Neural cell (in vitro differentiated cells): ENCODE measurements at regions not wholly inside any gene's neighbourhood (a gene's known extent, or its start where the extent isn't known, plus 50 kb on each side); places are given as distances from the start of the nearest gene placed in this dataset.

Source experiments
- H2AFZ ChIP-seq: fragments of 200-600, 300-800 bp; sonication (generic), shearing (Covaris generic); 2 replicates; pipeline ENCODE4 v1.6.0; 2014; ENCODE audit warnings: low read depth, mild to moderate bottlenecking, antibody characterized with exemption, low read length, moderate library complexity
- H3F3A ChIP-seq: fragments of 200-600 bp; shearing (Covaris generic); 2 replicates; pipeline ENCODE4 v1.6.1; 2016; ENCODE audit warnings: mild to moderate bottlenecking, moderate library complexity, mixed read lengths, antibody characterized with exemption, low read length; ENCODE audit not compliant: insufficient read depth, poor library complexity, severe bottlenecking
- H3K27ac ChIP-seq: fragments of 200-600, 300-800 bp; sonication (generic), shearing (Covaris generic); 2 replicates; pipeline ENCODE4 v1.5.1; 2014; ENCODE audit warnings: mild to moderate bottlenecking, low read length, moderate library complexity
- H3K27me3 ChIP-seq: fragments of 300-800, 200-600 bp; sonication (generic), shearing (Covaris generic); 2 replicates; pipeline ENCODE4 v1.6.0; 2014; ENCODE audit warnings: mild to moderate bottlenecking, low read depth, low read length, moderate library complexity; ENCODE audit not compliant: insufficient read depth
- H3K36me3 ChIP-seq: fragments of 300-800, 200-600 bp; sonication (generic), shearing (Covaris generic); 2 replicates; pipeline ENCODE4 v1.5.1; 2014; ENCODE audit warnings: mild to moderate bottlenecking, antibody characterized with exemption, low read length, moderate library complexity; ENCODE audit not compliant: insufficient read depth
- H3K4me2 ChIP-seq: fragments of 300-800, 200-600 bp; sonication (generic), shearing (Covaris generic); 2 replicates; pipeline ENCODE4 v1.6.0; 2014; ENCODE audit warnings: mild to moderate bottlenecking, low read length
- H3K4me3 ChIP-seq: fragments of 300-800, 200-600 bp; sonication (generic), shearing (Covaris generic); 2 replicates; pipeline ENCODE4 v1.5.1; 2014; ENCODE audit warnings: mild to moderate bottlenecking, low read length, moderate library complexity
- H3K79me2 ChIP-seq: fragments of 200-600 bp; shearing (Covaris generic); replicated peaks from 2 replicates; pipeline ENCODE4 v1.6.0; 2014; ENCODE audit warnings: mild to moderate bottlenecking, low read length, moderate library complexity; ENCODE audit not compliant: insufficient read depth
- H3K9ac ChIP-seq: fragments of 300-800, 200-600 bp; sonication (generic), shearing (Covaris generic); 2 replicates; pipeline ENCODE4 v1.6.1; 2016; ENCODE audit warnings: mild to moderate bottlenecking, low read length, mixed read lengths
- H3K9me2 ChIP-seq: fragments of 200-600 bp; shearing (Covaris generic); 2 replicates; pipeline ENCODE4 v1.6.1; 2016; ENCODE audit warnings: mild to moderate bottlenecking, low read length, mixed read lengths; ENCODE audit not compliant: insufficient read depth
- H3K9me3 ChIP-seq: fragments of 200-600, 300-800 bp; sonication (generic), shearing (Covaris generic); 2 replicates; pipeline ENCODE4 v1.6.1; 2016; ENCODE audit warnings: mild to moderate bottlenecking, mixed run types, low read length, moderate library complexity, mixed read lengths
- H4K20me1 ChIP-seq: fragments of 200-600 bp; shearing (Covaris generic); 2 replicates; pipeline ENCODE4 v1.6.1; 2016; ENCODE audit warnings: mild to moderate bottlenecking, mixed run types; ENCODE audit not compliant: insufficient read depth
- CTCF ChIP-seq: fragments of 450-650 bp; IDR thresholded peaks from 2 replicates; pipeline ENCODE4 v1.5.1; 2014; ENCODE audit warnings: antibody characterized with exemption, mild to moderate bottlenecking, moderate library complexity; ENCODE audit not compliant: poor library complexity, severe bottlenecking
- EP300 ChIP-seq: fragments of 450-650 bp; conservative IDR thresholded peaks from 2 replicates; pipeline ENCODE4 v1.6.1; 2014; ENCODE audit warnings: antibody characterized with exemption, mild to moderate bottlenecking, moderate library complexity; ENCODE audit not compliant: poor library complexity, severe bottlenecking
- EZH2 ChIP-seq: fragments of 200-600, 300-800 bp; shearing (Covaris generic), sonication (generic); IDR thresholded peaks from 2 replicates; pipeline ENCODE4 v1.6.1; 2014; ENCODE audit warnings: antibody characterized with exemption, low read length, borderline replicate concordance, mild to moderate bottlenecking; ENCODE audit not compliant: insufficient read depth, poor library complexity, severe bottlenecking
- MXI1 ChIP-seq: fragments of 450-650 bp; conservative IDR thresholded peaks from 2 replicates; pipeline ENCODE4 v1.6.1; 2014; ENCODE audit warnings: antibody characterized with exemption, mild to moderate bottlenecking; ENCODE audit not compliant: poor library complexity, severe bottlenecking
- POLR2AphosphoS5 ChIP-seq: IDR thresholded peaks from 2 replicates; pipeline ENCODE4 v1.6.1; 2012
- RAD21 ChIP-seq: fragments of 450-650 bp; conservative IDR thresholded peaks from 2 replicates; pipeline ENCODE4 v1.6.1; 2014; ENCODE audit warnings: antibody characterized with exemption, mild to moderate bottlenecking, moderate library complexity
- REST ChIP-seq: IDR thresholded peaks from 2 replicates; pipeline ENCODE4 v1.6.1; 2012; ENCODE audit warnings: borderline replicate concordance
- SMC3 ChIP-seq: fragments of 450-650 bp; conservative IDR thresholded peaks from 2 replicates; pipeline ENCODE4 v1.6.1; 2014; ENCODE audit warnings: antibody characterized with exemption, mild to moderate bottlenecking, moderate library complexity; ENCODE audit not compliant: poor library complexity
- TAF1 ChIP-seq: IDR thresholded peaks from 2 replicates; pipeline ENCODE4 v1.6.1; 2012; ENCODE audit warnings: low read depth

DNA sequence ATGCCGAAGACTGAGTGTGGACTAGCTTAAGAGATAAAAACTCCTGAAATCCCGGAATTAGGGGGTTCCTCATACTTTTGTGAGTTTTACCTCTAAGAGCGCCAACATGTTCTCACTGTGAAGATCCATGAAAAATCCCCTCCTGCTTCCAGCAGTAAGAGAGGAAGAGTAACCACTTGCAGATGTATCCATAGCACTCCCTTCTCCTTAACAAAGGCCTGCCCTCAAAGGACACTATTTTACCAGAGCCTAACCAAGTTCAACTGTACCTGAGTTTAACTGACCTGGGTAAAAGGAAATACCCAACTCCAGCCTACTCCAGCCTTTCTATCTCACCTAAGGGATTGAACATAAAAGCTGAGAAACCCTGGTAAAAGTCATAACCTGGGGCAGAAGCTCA, 280.9 kb downstream of the POLR1F start:
- Histone ChIP-seq H2AFZ (no peak overlapping the region), H3K9me3 (no peaks in the 10 kb centered on the region), H3K27me3 (no peaks in the 10 kb centered on the region), H3K9ac (no peak overlapping the region), H3K9me2 (no peaks in the 10 kb centered on the region), H3K27ac (no peak overlapping the region), H3F3A (no peaks in the 10 kb centered on the region), H3K4me3 (no peak overlapping the region), H3K4me2 (no peak overlapping the region), H3K79me2 (no peaks in the 10 kb centered on the region), H3K36me3 (no peaks in the 10 kb centered on the region), H4K20me1 (no peaks in the 10 kb centered on the region)
- TF ChIP-seq MXI1 = no peak
- no peak for TF ChIP-seq CTCF
- no peak for TF ChIP-seq REST
- no peak for TF ChIP-seq EZH2
- no peak for TF ChIP-seq SMC3
- no peak for TF ChIP-seq TAF1
- TF ChIP-seq RAD21 = no peak
- TF ChIP-seq EP300 = no peak
- TF ChIP-seq POLR2AphosphoS5 = no peak

GRCh38 chr7:19421861-19422260, 276.6 kb upstream of the FERD3L start:
- Histone ChIP-seq H3K9ac (no peak overlapping the region), H2AFZ (no peak overlapping the region), H3K4me3 (no peak overlapping the region), H3F3A (no peaks in the 10 kb centered on the region), H3K36me3 (no peaks in the 10 kb centered on the region), H4K20me1 (no peaks in the 10 kb centered on the region), H3K4me2 (no peak overlapping the region), H3K9me2 (no peaks in the 10 kb centered on the region), H3K27me3 (no peaks in the 10 kb centered on the region), H3K9me3 (no peaks in the 10 kb centered on the region), H3K79me2 (no peaks in the 10 kb centered on the region), H3K27ac (no peak overlapping the region)
- no peak for TF ChIP-seq CTCF
- TF ChIP-seq EZH2 = no peak
- no peak for TF ChIP-seq SMC3
- TF ChIP-seq EP300 = no peak
- no peak for TF ChIP-seq TAF1
- no peak for TF ChIP-seq RAD21
- no peak for TF ChIP-seq MXI1
- TF ChIP-seq POLR2AphosphoS5 = no peak
- TF ChIP-seq REST = no peak
